ENCODE measurements at regions not wholly inside any gene's neighbourhood (a gene's known extent, or its start where the extent isn't known, plus 50 kb on each side); places are given as distances from the start of the nearest gene placed in this dataset.
"Not testable (repeated sequence)": the region's sequence is repeated elsewhere in the genome, so short reads cannot be mapped to it uniquely, and the experiment has no call there.

- Histone ChIP-seq H3K9me3 (no peaks in the 10 kb centered on the region), H3K27me3 (ENCODE audit: low read depth) (no peaks in the 10 kb centered on the region), H3K4me3 (no peak overlapping the region), H3K4me1 (no peaks in the 10 kb centered on the region), H3K36me3 (replicated peaks) (no peaks in the 10 kb centered on the region)
- DNase-seq (ENCODE audit: low spot score in 2 of 2) = no peak
- in situ Hi-C loops (cut with MboI; ENCODE audit: low sequenced_read_pairs) = no loop called here
These were observed 546.8 kb downstream of the RWDD3 start for GRCh38 chr1:95780836-95781235.

GRCh38 chr1:95790136-95790535 is 556.1 kb downstream of the RWDD3 start:
- H3K36me3 ChIP-seq (replicated peaks) = no peaks in the 10 kb centered on the region
- peaks cover 4% of the 10 kb centered on the region for H3K4me1 ChIP-seq

GRCh38 chr1:95793893-95794292 is 559.9 kb downstream of the RWDD3 start:
- Histone ChIP-seq H3K4me3 (no peak overlapping the region), H3K36me3 (replicated peaks) (no peaks in the 10 kb centered on the region), H3K27me3 (ENCODE audit: low read depth) (no peaks in the 10 kb centered on the region), H3K9me3 (no peaks in the 10 kb centered on the region), H3K4me1 (peaks cover 4% of the 10 kb centered on the region)
- in situ Hi-C loops (cut with MboI; ENCODE audit: low sequenced_read_pairs) = no loop called here
- DNase-seq (ENCODE audit: low spot score in 2 of 2) = peak in 1 of 2 experiments; percentile 59

More at GRCh38 chr1:95790136-95790535, 556.1 kb downstream of the RWDD3 start:
- Histone ChIP-seq H3K27me3 (ENCODE audit: low read depth) (no peaks in the 10 kb centered on the region), H3K4me3 (no peak overlapping the region), H3K9me3 (no peaks in the 10 kb centered on the region)
- in situ Hi-C loops (cut with MboI; ENCODE audit: low sequenced_read_pairs) = no loop called here
- no peak for DNase-seq (ENCODE audit: low spot score in 2 of 2)

- H3K36me3 ChIP-seq (replicated peaks); H3K4me1 ChIP-seq; H3K27me3 ChIP-seq (ENCODE audit: low read depth); DNase-seq (ENCODE audit: low spot score in 2 of 2); H3K9me3 ChIP-seq; H3K4me3 ChIP-seq; in situ Hi-C loops (cut with MboI; ENCODE audit: low sequenced_read_pairs): not testable (repeated sequence)
These were observed 563.8 kb downstream of the RWDD3 start for GRCh38 chr1:95797761-95798160.

GRCh38 chr1:95806171-95806570 is 572.2 kb downstream of the RWDD3 start:
- in situ Hi-C loops (cut with MboI; ENCODE audit: low sequenced_read_pairs) = no loop called here
- no peak for DNase-seq (ENCODE audit: low spot score in 2 of 2)
- no peaks in the 10 kb centered on the region for H3K27me3 ChIP-seq (ENCODE audit: low read depth)
- H3K36me3 ChIP-seq (replicated peaks) = no peaks in the 10 kb centered on the region
- peaks cover 14% of the 10 kb centered on the region for H3K4me1 ChIP-seq
- H3K9me3 ChIP-seq = no peaks in the 10 kb centered on the region
- H3K4me3 ChIP-seq = no peak overlapping the region

- Histone ChIP-seq H3K27me3 (ENCODE audit: low read depth) (no peaks in the 10 kb centered on the region), H3K36me3 (replicated peaks) (no peaks in the 10 kb centered on the region), H3K4me1 (peaks cover 22% of the 10 kb centered on the region), H3K9me3 (no peaks in the 10 kb centered on the region), H3K4me3 (no peak overlapping the region)
- no peak for DNase-seq (ENCODE audit: low spot score in 2 of 2)
- in situ Hi-C loops (cut with MboI; ENCODE audit: low sequenced_read_pairs) = no loop called here
These were observed 575.4 kb downstream of the RWDD3 start for GRCh38 chr1:95809391-95809790.

- Histone ChIP-seq H3K9me3 (no peaks in the 10 kb centered on the region), H3K4me3 (no peak overlapping the region), H3K36me3 (replicated peaks) (no peaks in the 10 kb centered on the region), H3K27me3 (ENCODE audit: low read depth) (no peaks in the 10 kb centered on the region), H3K4me1 (peaks cover 15% of the 10 kb centered on the region)
- no peak for DNase-seq (ENCODE audit: low spot score in 2 of 2)
- in situ Hi-C loops (cut with MboI; ENCODE audit: low sequenced_read_pairs) = no loop called here
These were observed 581.5 kb downstream of the RWDD3 start for GRCh38 chr1:95815511-95815910.

- no peak for DNase-seq (ENCODE audit: low spot score in 2 of 2)
- in situ Hi-C loops (cut with MboI; ENCODE audit: low sequenced_read_pairs) = no loop called here
These were observed 595.5 kb downstream of the RWDD3 start for GRCh38 chr1:95829556-95829955.

GRCh38 chr1:95832370-95832769 is 598.4 kb downstream of the RWDD3 start:
- Histone ChIP-seq H3K4me3 (no peak overlapping the region), H3K36me3 (replicated peaks) (no peaks in the 10 kb centered on the region), H3K27me3 (ENCODE audit: low read depth) (no peaks in the 10 kb centered on the region), H3K9me3 (0 out of 2 replicates have a peak, but pooled peaks cover 2% of the 10 kb centered on the region), H3K4me1 (no peaks in the 10 kb centered on the region)
- in situ Hi-C loops (cut with MboI; ENCODE audit: low sequenced_read_pairs) = no loop called here
- no peak for DNase-seq (ENCODE audit: low spot score in 2 of 2)

More at GRCh38 chr1:95829556-95829955, 595.5 kb downstream of the RWDD3 start:
- Histone ChIP-seq H3K36me3 (replicated peaks) (no peaks in the 10 kb centered on the region), H3K4me3 (no peak overlapping the region), H3K27me3 (ENCODE audit: low read depth) (no peaks in the 10 kb centered on the region), H3K9me3 (no peaks in the 10 kb centered on the region), H3K4me1 (peaks cover 4% of the 10 kb centered on the region)

- Histone ChIP-seq H3K9me3 (no peaks in the 10 kb centered on the region), H3K36me3 (replicated peaks) (no peaks in the 10 kb centered on the region)
- in situ Hi-C loops (cut with MboI; ENCODE audit: low sequenced_read_pairs) = no loop called here
These were observed 615.4 kb downstream of the RWDD3 start for GRCh38 chr1:95849439-95849838.

GRCh38 chr1:95850165-95850649 is 616.2 kb downstream of the RWDD3 start:
- no peaks in the 10 kb centered on the region for H3K27me3 ChIP-seq (ENCODE audit: low read depth)
- in situ Hi-C loops (cut with MboI; ENCODE audit: low sequenced_read_pairs) = no loop called here

More at GRCh38 chr1:95849439-95849838, 615.4 kb downstream of the RWDD3 start:
- Histone ChIP-seq H3K4me1 (no peaks in the 10 kb centered on the region), H3K27me3 (ENCODE audit: low read depth) (no peaks in the 10 kb centered on the region), H3K4me3 (no peak overlapping the region)
- DNase-seq (ENCODE audit: low spot score in 2 of 2) = no peak

GRCh38 chr1:95850763-95851162 is 616.8 kb downstream of the RWDD3 start:
- Histone ChIP-seq H3K4me3 (no peak overlapping the region), H3K9me3 (no peaks in the 10 kb centered on the region), H3K4me1 (no peaks in the 10 kb centered on the region), H3K36me3 (replicated peaks) (no peaks in the 10 kb centered on the region), H3K27me3 (ENCODE audit: low read depth) (no peaks in the 10 kb centered on the region)
- no peak for DNase-seq (ENCODE audit: low spot score in 2 of 2)
- in situ Hi-C loops (cut with MboI; ENCODE audit: low sequenced_read_pairs) = no loop called here

More at GRCh38 chr1:95850165-95850649, 616.2 kb downstream of the RWDD3 start:
- Histone ChIP-seq H3K36me3 (replicated peaks) (no peaks in the 10 kb centered on the region), H3K4me3 (no peak overlapping the region), H3K9me3 (no peaks in the 10 kb centered on the region), H3K4me1 (no peaks in the 10 kb centered on the region)
- DNase-seq (ENCODE audit: low spot score in 2 of 2) = no peak

GRCh38 chr1:95852483-95853070 is 618.6 kb downstream of the RWDD3 start:
- in situ Hi-C loops (cut with MboI; ENCODE audit: low sequenced_read_pairs) = no loop called here
- no peaks in the 10 kb centered on the region for H3K27me3 ChIP-seq (ENCODE audit: low read depth)
- H3K4me1 ChIP-seq = no peaks in the 10 kb centered on the region

GRCh38 chr1:95854457-95854856 is 620.4 kb downstream of the RWDD3 start:
- Histone ChIP-seq H3K4me3 (no peak overlapping the region), H3K4me1 (no peaks in the 10 kb centered on the region), H3K27me3 (ENCODE audit: low read depth) (no peaks in the 10 kb centered on the region), H3K9me3 (no peaks in the 10 kb centered on the region), H3K36me3 (replicated peaks) (no peaks in the 10 kb centered on the region)
- DNase-seq (ENCODE audit: low spot score in 2 of 2) = no peak
- in situ Hi-C loops (cut with MboI; ENCODE audit: low sequenced_read_pairs) = no loop called here

More at GRCh38 chr1:95852483-95853070, 618.6 kb downstream of the RWDD3 start:
- no peak for DNase-seq (ENCODE audit: low spot score in 2 of 2)
- Histone ChIP-seq H3K4me3 (no peak overlapping the region), H3K36me3 (replicated peaks) (no peaks in the 10 kb centered on the region), H3K9me3 (no peaks in the 10 kb centered on the region)

- H3K36me3 ChIP-seq (replicated peaks) = no peaks in the 10 kb centered on the region
- DNase-seq (ENCODE audit: low spot score in 2 of 2) = no peak
- no peaks in the 10 kb centered on the region for H3K9me3 ChIP-seq
- in situ Hi-C loops (cut with MboI; ENCODE audit: low sequenced_read_pairs) = no loop called here
- no peaks in the 10 kb centered on the region for H3K27me3 ChIP-seq (ENCODE audit: low read depth)
- H3K4me3 ChIP-seq = no peak overlapping the region
- no peaks in the 10 kb centered on the region for H3K4me1 ChIP-seq
These were observed 629.1 kb downstream of the RWDD3 start for GRCh38 chr1:95863086-95863485.

Data from HAP-1 (cell line).